NCI-H524 (cell line): ENCODE measurements at regions not wholly inside any gene's neighbourhood (a gene's known extent, or its start where the extent isn't known, plus 50 kb on each side); places are given as distances from the start of the nearest gene placed in this dataset.

Source experiments
- DNase-seq, 2 experiments: peaks; one replicate each; lab custom pipeline; 2025; lab: John Stamatoyannopoulos, UW

DNA sequence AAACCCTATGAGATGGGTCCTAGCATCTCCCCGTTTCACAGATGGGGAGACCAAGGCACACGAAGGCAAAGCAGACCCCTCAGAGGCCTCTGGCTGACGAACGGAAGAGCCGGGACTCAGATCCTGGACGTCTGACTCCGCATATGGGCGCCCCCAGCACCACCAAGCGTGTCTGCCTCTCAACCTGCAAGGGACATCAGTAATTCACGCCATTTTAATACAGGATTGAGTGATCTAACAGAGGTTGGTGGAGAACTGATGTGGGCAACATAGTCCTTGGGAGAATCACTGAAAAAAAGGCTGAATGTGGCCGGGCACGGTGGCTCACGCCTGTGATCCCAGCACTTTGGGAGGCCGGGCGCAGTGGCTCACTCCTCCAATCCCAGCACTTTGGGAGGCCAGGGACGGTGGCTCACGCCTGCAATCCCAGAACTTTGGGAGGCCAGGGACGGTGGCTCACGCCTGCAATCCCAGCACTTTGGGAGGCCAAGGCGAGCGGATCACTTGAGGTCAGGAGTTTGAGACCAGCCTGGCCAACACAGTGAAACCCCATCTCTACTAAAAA lies 206.6 kb downstream of the DLL1 start:
- no peak for DNase-seq

DNA sequence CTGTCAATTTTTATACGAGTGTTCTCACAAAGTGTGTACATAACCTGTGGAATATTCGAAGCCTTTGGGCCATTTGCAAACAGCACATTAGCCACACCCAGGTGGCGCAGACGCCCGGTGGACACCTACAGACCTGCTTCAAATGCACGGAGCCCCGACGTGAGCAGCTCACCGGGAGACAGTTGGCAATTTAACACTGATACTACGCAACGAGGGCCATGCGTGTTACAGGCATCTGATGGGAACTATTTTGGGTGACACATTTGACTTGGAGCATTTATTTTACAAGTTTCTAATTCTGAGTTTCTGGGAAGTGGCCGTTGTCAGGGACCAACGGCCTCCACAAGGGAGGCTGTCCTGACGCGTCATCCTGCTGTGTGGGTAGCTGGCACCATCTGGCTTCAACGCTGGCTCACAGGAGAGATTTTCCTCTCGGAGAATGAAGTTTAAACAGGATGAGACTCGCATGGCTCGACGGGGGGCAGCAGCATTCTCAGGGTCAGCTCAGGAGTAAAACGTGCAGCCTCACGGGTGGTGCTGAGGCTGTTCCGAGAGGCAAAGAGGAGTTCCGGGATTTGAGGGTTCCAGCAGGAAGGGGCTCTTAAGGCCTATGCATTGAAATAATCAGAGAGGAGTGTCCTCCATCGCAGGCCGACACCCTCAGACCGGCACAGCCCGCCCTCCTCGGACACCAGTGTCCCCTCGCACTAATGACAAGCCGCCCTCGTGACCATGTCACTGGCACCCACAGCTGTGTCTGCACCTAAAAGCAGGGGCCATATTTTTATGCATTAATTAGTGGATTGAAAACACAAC lies 207.4 kb downstream of the DLL1 start:
- peak; percentile 76 to 88 for DNase-seq

DNA sequence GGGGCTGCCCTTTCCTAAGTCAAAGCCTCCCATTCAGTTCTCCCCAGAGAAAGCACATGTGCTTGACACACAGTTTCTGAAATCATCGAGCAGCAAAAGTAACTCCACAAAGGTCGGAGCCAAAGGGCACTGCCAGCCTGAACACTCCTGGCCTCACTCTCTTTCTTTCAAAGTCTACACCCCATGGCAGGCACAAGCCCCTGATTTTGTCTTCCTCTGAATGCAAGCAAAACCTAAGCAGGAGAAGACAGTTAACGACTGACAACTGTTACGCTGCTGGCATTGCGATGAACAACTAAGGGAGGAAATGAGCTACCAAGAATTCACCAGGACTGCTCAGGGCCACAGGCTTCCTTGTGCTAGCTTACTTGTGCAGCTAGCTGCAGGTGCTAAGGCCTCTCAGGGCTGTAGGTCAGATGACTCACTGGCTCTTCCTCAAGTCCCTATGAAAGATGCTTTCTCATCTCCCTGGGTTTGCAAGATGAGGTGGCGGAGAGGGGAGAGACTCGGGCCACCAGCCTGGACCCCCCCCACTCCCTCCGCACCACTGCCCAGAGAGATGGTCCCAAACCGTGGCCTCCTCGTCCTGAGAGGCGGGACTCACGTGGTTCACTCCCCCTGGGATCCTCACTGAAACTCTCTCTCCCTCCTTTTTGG lies 208.2 kb downstream of the DLL1 start:
- DNase-seq = peak in 1 of 2 experiments; percentile 15

DNA sequence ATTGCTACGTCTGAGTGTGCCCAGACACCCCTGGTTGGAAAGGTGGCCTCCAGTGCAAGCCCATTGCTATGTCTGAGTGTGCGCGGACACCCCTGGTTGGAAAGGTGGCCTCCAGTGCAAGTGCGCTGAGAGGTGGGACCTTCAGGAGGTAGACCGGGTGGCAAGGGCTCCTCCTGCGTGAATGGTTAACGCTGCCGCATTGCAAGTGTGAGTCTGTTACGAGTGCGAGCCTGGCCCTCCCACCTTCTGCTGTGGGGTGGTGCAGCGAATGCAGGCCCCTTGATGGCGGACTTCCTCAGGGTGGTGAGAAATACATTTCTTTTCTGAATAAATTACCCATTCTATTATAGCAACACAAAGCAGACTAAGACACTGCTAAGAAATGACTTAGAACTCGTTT lies 208.8 kb downstream of the DLL1 start:
- DNase-seq = no peak

DNA sequence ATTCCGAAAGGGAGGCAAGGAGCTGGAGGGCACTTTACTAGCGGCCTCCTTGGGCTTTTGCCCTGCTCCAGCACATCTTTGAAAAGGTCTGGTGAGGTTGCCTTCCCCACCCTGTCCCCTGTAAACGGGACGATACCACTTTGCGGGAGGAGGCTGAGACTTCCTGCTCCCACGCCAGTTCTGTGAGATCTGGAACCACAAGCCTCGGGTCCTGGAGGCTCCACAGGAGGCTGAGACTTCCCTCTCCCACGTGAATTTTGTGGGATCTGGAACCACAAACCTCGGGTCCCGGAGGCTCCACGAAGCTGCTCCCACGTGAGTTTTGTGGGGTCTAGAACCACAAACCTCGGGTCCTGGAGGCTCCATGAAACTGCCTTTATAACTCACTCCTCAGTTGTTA lies 209.3 kb downstream of the DLL1 start:
- DNase-seq = no peak

DNA sequence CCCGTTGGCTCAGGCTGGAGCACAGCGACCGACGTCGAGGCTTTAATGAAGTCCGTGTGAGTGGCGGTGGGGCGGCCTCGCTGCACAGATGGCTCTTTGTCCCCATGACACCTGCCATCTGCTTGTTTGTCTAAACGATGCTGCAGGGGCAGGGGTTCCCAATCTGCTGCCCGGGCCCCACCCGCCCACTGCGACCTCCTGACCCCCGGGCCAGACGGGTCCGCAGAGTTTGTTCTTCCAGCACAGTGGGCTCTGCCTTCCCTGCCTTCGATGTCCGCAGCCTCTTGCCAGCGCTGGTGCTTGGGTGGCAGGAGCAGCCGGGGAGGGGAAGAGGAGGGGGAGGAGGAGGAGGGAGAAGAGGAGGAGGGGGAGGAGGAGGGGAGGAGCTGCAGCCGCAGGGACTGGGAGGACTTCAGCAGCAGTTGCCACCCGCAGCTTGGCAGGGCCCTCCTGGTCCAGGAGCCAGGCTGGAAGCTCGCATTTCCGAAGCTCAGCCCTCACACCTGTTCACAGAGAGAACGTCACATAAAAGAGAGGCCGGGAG lies 210.0 kb downstream of the DLL1 start:
- DNase-seq = peak; percentile 89 to 97

DNA sequence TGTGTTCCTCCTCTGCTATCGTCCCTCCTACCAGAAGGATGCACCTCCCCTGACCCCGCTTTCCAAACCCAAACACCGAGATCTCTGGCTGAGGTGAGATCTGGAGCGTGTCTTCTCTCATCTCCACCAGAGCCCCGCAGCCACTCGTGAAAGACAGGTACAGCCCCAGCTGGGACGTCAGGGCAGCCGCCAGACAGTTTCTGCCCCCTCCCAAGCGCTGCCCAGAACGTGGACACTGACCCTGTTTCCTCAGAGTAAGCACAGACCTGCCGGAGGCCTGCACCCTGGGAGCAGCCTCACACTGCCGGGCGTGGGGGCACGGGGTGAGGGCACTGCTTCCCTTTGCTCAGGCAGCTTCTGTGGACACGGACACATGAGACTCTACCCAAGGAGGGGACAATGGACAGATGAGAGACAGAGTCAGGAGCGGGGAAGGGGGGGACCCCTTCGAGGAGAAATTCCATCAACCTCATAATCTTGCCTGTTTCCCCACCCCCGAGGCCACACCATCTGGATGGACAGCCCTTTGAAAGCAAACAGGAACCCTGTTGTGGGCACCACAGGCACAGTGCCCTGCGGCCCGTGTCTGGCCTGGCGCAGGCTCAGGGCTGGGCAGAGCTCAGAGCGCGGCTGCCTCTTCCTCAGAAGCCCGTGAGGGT lies 210.6 kb downstream of the DLL1 start:
- DNase-seq = no peak

DNA sequence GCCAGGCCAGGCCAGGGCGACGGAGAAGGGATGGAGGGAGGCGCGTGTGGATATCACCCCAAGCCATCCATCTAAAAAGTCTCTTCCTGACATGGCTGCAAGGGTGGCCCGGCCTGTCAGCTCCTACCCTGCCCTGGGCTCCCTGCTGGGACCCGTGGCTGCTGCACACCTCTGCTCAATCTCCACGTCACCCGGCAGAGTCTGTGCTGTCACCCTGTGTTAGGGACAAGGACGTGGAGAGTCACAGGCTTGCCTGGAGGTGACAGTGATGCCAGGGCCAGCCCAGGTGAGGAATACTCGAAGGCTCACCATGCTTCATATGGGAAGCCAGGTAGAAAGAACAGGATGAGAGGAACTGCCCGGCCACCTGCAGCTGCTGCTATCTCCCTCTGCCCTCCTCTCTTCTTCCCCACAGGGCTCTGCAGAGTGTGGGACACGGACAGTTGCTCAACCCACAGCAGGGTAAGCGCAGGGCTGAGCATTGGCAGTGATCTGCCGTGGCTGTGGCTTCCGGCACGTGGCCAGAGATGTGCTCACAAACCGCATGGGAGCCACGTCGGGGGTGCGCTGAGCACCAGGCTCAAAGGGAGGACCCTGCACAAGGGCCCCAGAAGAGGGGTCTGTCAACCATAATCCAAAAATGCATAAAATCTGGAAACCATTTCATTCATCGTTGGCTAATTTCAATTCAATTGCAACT lies 214.3 kb downstream of the DLL1 start:
- no peak for DNase-seq

DNA sequence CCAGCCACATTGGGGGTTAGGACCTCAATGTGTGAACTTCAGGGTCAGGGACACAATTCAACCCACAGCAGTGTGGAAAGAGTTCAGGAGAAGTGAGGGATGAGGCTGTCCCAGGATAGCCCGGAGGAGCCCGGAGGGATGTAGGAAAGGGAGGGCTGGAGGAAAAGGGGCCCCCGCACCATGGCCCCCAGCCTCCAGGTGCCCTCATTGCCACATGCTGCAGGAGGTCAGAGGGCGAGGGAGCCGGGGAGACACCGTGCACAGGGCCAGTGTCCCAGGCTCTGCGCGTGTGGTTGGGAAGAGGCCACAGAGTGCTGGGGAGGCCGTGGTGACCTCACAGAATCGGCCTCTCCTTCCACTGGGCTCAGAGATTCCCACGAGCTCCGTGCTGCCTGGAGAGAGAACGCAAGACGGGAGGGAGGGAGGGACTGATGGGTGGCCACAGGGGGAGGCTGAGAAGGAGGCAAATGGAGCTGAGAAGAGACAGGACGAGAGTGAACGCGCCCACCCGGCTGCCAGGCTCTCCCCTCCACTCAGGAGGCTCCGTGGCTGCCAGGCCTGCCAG lies 215.1 kb downstream of the DLL1 start:
- no peak for DNase-seq

DNA sequence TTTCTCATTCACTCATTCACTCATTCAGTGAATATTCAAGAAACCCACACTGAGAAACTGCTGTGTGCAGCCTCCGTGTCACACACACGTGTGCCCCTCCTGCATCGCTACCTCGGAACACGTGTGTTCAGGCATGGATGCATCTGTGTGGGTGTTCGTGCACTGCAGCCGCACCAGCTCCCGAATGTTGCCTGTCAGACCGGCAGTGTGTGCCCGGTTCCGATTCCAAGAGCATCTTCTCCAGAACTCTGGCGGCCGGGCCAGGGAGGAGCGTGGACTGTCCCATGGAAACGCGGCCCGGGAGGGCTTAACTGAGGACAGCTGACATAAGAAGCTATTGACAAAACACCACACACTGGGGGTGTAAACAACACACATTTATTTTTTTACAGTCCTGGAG lies 216.0 kb downstream of the DLL1 start:
- DNase-seq = no peak

DNA sequence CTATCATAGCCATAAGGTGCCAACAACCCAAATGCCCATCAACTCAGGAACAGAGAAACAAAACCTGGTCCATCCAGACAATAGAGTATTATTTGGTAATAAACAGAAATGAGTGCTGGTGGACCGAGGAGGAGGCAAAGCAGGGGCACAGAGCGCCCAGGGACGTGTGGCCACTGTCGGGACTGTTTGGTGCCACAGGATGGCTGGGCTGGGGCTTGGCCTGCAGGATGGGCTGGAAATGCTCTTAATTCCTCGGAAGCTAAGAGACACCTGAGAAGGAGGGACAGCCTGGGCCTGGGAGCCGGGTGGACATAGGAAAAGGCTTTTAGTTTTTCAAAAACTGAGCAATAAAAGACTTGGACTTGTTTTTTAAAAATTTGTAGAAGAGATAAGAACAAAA lies 216.4 kb downstream of the DLL1 start:
- no peak for DNase-seq

DNA sequence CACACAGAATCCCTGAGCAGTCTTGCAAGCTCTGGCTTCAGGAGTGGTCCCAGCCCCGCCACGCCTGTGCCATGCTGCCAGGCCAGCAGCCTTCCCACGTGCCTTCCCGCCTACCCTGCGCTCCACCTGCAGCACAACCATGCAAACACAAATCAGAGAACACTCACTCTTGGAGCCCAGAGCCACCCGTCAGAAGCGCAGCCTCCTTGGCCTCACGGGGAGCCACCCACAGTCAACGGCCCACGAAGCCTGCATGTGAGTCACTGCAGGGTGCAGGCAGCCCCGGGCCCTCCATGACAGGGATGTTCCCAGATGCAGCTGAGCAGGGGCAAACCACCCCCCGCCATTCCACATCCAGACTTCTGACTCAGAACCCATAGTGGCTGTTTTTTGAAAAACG lies 217.0 kb downstream of the DLL1 start:
- DNase-seq = no peak

DNA sequence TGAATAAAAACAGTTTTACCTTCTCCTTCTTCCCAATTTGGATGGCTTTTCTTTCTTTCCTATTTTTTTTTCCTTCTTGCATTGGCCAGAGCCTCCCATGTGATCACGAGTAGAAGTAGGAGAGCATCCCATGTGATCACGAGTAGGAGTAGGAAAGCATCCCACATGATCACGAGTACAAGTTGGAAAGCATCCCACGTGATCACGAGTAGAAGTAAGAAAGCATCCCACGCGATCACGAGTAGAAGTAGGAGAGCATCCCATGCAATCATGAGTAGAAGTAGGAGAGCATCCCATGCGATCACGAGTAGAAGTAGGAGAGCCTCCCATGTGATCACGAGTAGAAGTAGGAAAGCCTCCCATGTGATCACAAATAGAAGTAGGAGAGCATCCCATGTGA lies 218.6 kb downstream of the DLL1 start:
- no peak for DNase-seq

DNA sequence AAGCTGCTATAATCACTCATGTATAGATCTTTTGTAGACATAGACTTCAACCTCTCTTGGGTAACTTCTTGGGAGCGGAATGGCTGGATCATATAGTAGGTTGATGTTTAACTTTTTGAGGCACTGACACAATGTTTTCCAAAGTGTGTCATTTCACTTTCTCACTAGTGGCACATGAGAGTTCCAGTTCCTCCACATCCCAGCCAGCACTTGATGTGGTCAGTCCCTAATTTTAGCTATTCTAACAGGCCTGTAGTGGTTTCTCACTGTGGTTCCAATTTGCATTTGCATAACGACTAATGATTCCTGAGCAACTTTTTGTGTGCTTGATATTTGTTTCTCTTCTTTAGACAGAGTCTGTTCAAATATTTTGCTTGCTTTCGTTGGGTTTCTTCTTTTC lies 221.3 kb downstream of the DLL1 start:
- DNase-seq = no peak

DNA sequence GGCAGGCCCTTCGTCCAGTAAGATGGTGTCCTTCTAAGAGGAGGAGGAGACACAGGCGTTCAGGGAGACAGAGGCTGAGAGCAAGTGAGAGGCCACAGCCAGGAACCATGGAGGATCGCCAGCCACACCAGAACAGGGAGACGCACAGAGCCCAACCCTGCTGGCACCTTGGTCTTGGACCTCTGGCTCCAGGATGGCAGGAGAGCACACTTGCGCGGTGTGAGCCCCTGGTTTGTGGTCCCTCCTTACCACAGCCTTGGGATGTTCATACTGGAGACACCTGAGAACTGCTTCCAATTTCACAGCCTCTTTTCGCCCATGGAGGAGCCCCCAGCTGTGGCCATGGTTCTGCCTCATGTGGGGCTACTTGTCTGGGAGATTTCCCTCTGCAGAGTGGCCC lies 222.4 kb downstream of the DLL1 start:
- no peak for DNase-seq

DNA sequence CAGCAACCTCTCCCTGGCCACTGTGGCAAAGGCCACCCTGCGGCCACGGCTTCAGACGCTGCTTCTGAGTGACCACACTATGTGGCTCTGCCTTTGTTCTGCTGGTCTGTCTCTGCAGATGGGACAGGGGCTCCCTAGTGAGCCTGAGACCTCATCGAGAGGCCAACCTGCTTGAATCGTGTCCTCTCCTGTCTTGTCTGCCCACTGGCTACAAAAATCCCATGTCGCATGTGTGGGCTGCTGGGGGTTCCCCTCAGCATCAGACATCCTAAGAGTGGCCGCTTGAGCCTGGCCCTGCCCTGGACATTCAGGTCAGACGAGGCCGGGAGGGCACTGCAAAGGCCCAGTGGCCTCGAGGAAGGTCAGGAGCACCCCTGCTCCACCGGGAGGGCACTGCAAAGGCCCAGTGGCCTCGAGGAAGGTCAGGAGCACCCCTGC lies 222.9 kb downstream of the DLL1 start:
- no peak for DNase-seq

DNA sequence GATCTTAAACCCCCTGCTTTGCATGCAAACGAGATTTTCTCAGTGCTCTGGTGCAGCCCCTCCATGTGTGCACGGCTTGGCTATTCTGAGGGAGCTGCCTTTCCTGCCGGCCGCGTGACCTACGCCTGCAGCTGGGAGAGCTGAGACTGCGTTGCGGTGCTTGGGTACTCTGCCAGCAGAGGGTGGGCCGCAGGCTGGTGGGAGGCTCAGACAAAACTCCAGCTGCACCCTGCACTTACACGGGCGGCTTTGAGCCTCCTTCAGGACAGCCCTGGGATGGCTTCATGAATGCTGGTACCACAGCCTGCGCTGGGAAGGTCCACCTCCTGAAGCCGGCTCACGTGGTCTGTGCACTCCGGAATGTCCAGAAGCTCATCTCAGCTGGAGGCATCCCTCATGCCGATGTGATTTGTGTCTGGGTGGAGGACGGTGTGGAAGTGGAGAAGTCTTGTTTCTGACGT lies 223.7 kb downstream of the DLL1 start:
- peak in 1 of 2 experiments; percentile 24 for DNase-seq

DNA sequence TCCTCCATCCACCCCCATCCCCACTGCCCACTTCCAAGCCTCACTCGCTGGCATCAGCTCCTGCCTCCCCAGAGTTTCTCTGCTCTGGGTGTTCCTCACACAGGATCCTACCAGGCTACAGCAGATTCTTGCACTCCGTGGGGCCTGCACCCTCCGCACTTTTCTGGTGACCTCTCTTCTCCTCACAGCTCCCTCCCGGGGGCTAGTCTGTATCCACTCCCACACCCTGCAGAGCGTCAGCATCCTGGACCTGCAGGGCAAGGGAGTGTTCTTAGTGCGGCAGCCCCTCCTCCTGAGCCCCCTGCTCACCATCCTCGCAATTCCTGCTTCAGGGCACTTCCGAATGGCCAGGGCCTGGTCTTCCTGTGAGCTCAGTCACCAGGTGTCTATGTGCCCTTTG lies 224.2 kb downstream of the DLL1 start:
- no peak for DNase-seq

DNA sequence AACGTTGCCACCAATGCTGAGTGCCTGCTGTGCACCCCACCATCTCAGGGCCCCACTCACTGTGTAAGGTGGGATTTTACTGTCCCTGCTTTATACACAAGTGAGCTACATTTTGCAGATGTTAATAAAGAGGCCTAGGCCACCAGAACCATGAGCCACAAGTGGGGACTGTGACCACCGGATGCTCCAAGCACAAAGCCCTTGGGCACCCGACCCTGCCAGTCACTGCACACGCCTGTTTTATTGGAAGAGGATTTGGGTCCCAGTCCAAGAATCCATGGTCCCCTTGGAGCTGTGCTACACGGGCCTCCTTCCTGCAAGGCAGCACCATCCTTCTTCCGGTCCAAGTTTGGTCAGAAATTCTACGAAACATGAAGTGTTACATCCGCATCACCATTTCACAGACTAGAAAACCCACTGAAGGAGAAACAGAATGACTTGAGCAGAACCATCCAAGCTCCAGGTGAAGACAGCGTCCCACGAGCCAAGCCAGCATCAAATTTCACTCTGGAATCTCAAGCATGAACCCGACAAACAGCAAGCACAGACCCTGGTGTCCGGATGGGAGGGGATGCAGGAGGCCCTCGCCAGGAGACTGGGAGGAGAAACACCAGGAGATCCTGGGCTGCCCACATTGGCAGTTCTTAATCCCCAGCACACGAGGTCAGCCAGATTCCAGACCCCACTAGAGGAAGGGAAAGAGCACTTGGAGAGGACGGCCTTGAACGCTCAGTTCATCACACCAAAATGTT lies 226.9 kb downstream of the DLL1 start:
- DNase-seq = no peak

DNA sequence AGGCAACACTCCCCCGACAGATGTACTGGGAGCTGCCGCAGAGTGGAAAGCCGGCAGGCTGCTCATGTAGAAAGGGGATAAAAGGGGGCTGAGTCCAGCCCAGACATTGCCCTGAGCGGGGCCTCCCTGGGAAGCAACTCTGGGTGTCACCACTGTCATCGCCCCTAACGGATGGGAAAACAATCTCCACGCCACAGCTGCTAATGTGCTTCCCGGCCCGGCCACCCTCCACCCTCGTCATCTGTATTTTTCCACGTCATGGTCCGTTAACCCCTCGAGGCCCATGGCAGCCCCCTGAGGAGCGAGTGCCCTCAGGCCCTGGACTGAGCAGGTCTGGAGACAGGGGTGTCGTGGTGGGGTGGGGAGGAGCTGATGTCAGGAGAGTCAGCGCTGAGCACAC lies 227.4 kb downstream of the DLL1 start:
- DNase-seq = no peak

DNA sequence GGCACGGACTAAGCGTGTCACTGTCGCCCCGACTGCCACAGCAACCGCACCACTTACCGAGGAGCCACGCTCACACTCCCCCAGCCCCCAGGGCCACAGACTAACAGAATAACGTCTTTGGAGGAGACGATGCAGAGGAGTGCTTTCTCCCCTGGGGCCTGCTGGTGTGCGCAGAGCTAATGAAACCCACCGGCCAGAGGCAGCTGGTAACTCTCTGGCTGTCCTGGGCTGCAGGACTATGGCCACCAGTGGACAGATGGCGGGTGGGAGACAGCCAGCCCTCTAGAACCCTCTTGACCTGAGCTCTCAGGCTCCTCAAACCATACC lies 228.0 kb downstream of the DLL1 start:
- no peak for DNase-seq
